ENCODE measurements at regions not wholly inside any gene's neighbourhood (a gene's known extent, or its start where the extent isn't known, plus 50 kb on each side); places are given as distances from the start of the nearest gene placed in this dataset.
"Not testable (repeated sequence)": the region's sequence is repeated elsewhere in the genome, so short reads cannot be mapped to it uniquely, and the experiment has no call there.

GRCh38 chr9:115412656-115413055 is 294.7 kb upstream of the TNC start:
- no peak for DNase-seq (ENCODE audit: low read depth)
- H3K4me3 ChIP-seq (ENCODE audit: low read depth, low read length) = no peak overlapping the region
- no peak for TF ChIP-seq CTCF (conservative IDR thresholded peaks at IDR 0.05; ENCODE audit: low read depth, low read length)

GRCh38 chr9:115413304-115413703 is 295.3 kb upstream of the TNC start:
- no peak for TF ChIP-seq CTCF (conservative IDR thresholded peaks at IDR 0.05; ENCODE audit: low read depth, low read length)
- no peak overlapping the region for H3K4me3 ChIP-seq (ENCODE audit: low read depth, low read length)
- no peak for DNase-seq (ENCODE audit: low read depth)

- no peak for DNase-seq (ENCODE audit: low read depth)
- TF ChIP-seq CTCF (conservative IDR thresholded peaks at IDR 0.05; ENCODE audit: low read depth, low read length) = no peak
Measured at GRCh38 chr9:115413766-115414382, 295.9 kb upstream of the TNC start.

GRCh38 chr9:115414561-115414960 is 296.6 kb upstream of the TNC start:
- TF ChIP-seq CTCF (conservative IDR thresholded peaks at IDR 0.05; ENCODE audit: low read depth, low read length) = no peak
- no peak overlapping the region for H3K4me3 ChIP-seq (ENCODE audit: low read depth, low read length)
- no peak for DNase-seq (ENCODE audit: low read depth)

More at GRCh38 chr9:115413766-115414382, 295.9 kb upstream of the TNC start:
- H3K4me3 ChIP-seq (ENCODE audit: low read depth, low read length) = no peak overlapping the region

- no peak overlapping the region for H3K4me3 ChIP-seq (ENCODE audit: low read depth, low read length)
- no peak for TF ChIP-seq CTCF (conservative IDR thresholded peaks at IDR 0.05; ENCODE audit: low read depth, low read length)
- no peak for DNase-seq (ENCODE audit: low read depth)
Measured at GRCh38 chr9:115415450-115415849, 297.5 kb upstream of the TNC start.

- TF ChIP-seq CTCF (conservative IDR thresholded peaks at IDR 0.05; ENCODE audit: low read depth, low read length) = no peak
- DNase-seq (ENCODE audit: low read depth) = no peak
- no peak overlapping the region for H3K4me3 ChIP-seq (ENCODE audit: low read depth, low read length)
Measured at GRCh38 chr9:115416299-115416698, 298.3 kb upstream of the TNC start.

GRCh38 chr9:115418181-115418580 is 300.2 kb upstream of the TNC start:
- H3K4me3 ChIP-seq (ENCODE audit: low read depth, low read length); DNase-seq (ENCODE audit: low read depth): not testable (repeated sequence)

Data from choroid plexus epithelial cell (primary cell).